Liver (tissue), 3 donors: ENCODE measurements at regions not wholly inside any gene's neighbourhood (a gene's known extent, or its start where the extent isn't known, plus 50 kb on each side); places are given as distances from the start of the nearest gene placed in this dataset.

ENCODE experiments used
- ATF3 ChIP-seq: IDR thresholded peaks from 2 replicates; pipeline ENCODE4 v1.6.1; 2016; ENCODE audit warnings: antibody characterized with exemption
- CTCF ChIP-seq: fragments of 150-350 bp; IDR thresholded peaks from 2 replicates; pipeline ENCODE4 v1.5.1; 2017; ENCODE audit warnings: improper control_type of control experiment, low read depth, low read length; ENCODE audit not compliant: missing input control
- HNF4A ChIP-seq, 2 donors: conservative IDR thresholded peaks; 2 replicates each; pipeline ENCODE4 v1.6.1; 2016; ENCODE audit warnings: antibody characterized with exemption in 2 of 2, mild to moderate bottlenecking in 2 of 2
- JUND ChIP-seq, 2 donors: IDR thresholded peaks; 2 replicates each; pipeline ENCODE4 v1.6.1; 2016; ENCODE audit warnings: antibody characterized with exemption in 2 of 2
- RAD21 ChIP-seq, 2 donors: IDR thresholded peaks; 2 replicates each; pipeline ENCODE4 v1.6.1; 2016; ENCODE audit warnings: antibody characterized with exemption in 2 of 2, mild to moderate bottlenecking in 2 of 2
- REST ChIP-seq: IDR thresholded peaks from 2 replicates; pipeline ENCODE4 v1.6.1; 2016; ENCODE audit warnings: antibody characterized with exemption, mild to moderate bottlenecking
- donor health status: healthy.
- donor health status: healthy.

GRCh38 chr2:52452201-52452600 is 1315.4 kb upstream of the CHAC2 start:
- TF ChIP-seq CTCF (no peak), REST (peak; percentile 21), ATF3 (no peak), HNF4A (conservative IDR thresholded peaks at IDR 0.05) (peak; percentile 76 to 79), JUND (IDR thresholded peaks at IDR 0.05) (no peak), RAD21 (IDR thresholded peaks at IDR 0.05) (no peak)
